ENCODE measurements at regions not wholly inside any gene's neighbourhood (a gene's known extent, or its start where the extent isn't known, plus 50 kb on each side); places are given as distances from the start of the nearest gene placed in this dataset.

DNA sequence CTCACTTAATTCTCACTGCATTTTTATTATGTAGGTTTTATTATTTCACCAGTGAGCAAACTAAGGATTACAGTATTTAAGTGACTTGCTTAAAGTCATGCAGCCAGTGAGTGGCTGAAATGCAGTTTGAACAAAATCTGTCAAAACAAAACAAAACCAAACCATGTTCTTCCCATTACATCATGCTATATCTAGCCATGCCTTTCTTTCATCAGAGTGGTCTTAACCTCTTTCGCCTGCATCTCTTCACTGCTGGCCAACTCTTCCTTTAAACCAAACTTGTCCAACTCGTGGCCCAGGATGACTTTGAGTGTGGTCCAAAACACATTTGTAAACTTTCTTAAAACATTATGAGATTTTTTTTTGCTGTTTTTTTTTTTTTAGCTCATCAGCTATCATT, 223.2 kb downstream of the PCDH7 start:
- DNase-seq: no peak

DNA sequence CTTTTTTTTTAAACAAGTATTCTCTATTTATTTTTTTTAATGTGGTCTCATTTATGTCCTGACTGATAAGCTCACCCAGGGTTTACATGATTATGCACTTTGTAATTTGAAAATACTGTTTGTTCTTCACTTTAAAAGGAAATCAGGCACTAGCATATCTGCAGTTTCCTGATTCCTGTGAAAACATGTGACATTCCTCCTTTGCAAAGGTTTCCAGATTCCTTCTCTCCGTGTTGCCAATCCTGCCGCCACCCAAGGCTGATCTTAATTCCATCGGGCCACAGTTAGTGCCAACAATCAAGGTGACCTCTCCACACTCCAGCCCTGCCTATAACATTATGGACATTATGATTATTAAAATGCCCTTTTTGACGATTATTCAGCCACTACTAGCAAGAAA, 225.4 kb downstream of the PCDH7 start:
- no peak for DNase-seq

DNA sequence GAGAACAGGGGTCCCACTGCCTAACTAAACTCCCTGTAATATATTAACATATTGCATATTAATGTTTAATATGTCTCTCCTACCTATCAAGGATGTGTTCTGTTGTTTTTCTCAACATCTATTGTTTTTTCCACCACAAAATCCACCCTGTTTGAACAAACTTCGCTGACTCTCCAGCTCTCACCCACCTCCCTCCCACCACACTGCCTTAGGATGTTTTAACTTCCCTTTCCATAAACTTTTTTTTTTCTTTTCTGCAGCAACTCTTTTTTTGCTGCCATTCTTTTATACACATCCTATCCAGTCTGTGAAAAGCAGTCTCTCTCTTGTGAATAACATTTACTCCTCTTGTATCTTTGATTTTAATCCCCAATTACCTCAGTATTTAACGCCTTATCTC, 226.1 kb downstream of the PCDH7 start:
- no peak for DNase-seq

DNA sequence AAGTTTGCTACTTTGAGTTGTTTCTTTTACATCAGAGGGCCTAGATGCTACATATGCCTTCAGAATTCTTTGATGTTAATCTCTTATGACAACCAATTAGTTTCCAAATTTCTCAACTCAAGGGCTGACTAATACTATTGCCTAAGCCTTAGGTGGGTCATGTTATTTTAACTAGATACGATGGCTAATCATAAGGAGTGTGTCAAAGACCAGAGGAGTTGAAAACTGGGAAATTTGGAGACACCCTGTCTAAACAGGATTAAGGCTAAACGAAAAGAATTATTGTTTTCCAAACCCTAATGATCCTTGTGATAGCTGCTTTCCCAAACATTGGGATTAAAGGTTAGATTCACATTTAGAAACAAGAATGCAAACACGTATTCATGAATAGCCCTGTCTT, 228.5 kb downstream of the PCDH7 start:
- no peak for DNase-seq

DNA sequence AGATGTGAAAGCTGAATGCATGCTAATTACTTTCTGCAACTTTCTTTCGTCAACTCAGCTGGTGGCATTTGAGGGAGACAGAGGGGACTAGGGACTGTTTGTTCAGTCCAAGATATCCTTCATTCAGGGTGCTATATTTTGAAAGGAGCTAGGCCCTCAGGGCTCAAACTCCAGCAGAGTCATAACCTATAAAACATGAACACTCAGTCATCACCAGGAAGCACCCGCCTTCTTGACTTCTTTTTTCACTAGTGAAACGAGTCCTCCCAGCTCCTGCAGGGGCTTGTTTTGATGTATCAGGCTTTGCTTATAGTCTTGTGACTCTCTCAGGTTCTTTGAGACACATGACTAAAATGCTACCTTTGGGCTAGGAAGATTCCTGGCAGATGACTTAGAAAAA, 230.6 kb downstream of the PCDH7 start:
- no peak for DNase-seq

DNA sequence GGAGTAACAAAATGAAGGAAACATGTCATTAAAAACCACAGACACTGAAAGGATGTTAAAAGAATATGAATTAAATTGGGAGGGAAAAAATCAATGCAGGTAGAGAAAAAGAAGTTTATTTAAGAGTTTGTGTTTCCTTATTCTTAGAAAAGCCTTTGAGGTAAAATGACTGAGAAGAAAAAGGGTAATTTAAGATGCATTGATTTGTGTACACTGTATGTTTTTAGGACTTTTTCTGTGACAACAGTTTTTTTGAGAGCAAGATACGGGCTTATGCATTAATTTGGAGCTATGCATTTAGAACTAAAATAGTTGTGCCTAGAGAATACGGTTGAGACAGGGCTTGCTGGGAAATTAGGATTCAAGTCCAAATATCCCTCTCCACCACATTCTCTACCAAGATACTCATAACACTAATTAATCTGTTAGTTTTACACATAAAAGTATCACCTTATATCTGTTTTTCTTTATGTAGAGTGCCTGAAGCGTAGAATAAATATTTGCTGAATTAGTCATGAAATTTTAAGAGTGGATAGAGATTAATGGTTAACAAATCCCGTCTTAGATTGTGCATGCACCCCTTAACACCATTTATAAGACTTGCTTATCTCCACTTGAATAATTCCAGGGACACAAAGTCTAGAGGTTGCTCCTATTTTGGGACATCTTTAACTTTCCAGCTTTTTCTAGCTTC, 232.5 kb downstream of the PCDH7 start:
- DNase-seq: no peak

DNA sequence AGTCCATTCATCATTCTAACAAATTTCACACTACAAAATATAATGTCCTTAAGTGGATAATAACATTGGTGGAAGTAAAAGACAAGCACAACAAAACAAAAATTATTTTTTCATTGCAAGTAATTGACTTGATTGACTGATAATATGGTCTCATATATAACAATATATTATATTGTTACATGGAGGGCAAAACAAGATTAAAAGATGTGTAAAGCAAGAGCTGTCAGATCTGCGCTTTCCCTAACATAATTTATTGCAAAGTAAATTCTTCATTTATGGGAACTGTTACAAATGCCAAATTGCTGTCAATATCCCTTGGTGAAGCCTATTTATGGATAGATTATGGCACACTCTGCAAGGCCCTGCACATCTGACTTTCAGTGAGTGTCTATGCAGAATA, 233.6 kb downstream of the PCDH7 start:
- no peak for DNase-seq

DNA sequence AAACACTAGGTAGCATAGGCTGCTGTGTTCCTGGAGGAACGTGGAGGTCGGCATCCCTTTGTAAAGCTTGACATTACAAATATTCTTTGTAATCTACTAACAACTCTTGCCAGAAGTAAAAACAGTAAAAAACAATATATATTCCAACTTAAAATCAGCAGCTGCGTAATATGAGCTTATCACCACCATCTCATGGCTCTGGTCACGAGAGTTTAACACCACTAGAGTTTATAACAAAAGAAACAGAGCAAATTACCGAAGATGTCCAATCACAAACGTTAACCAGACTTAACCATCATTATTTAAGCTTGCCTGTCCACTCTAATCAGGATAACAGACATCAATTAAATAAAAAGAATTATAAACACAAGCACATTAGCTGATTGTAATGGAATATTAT, 236.7 kb downstream of the PCDH7 start:
- no peak for DNase-seq

DNA sequence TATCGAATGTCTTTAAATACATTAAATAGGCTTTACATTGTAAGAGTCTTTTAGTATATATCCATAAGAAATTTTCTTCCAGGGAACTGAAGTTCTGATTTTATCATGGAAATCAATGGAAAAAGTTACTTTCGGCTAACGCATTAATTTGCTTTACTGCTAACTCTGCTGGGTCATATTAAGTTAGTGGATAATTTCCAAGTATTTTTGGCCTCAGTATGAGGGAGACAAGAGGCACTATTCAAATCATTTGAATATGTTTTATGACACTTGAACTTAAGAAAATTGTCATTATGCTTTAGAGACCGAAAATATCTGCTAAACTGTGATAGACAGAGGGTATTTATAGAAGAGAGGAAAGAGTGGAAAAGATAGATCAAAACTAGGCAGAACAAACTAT, 237.5 kb downstream of the PCDH7 start:
- DNase-seq: no peak

DNA sequence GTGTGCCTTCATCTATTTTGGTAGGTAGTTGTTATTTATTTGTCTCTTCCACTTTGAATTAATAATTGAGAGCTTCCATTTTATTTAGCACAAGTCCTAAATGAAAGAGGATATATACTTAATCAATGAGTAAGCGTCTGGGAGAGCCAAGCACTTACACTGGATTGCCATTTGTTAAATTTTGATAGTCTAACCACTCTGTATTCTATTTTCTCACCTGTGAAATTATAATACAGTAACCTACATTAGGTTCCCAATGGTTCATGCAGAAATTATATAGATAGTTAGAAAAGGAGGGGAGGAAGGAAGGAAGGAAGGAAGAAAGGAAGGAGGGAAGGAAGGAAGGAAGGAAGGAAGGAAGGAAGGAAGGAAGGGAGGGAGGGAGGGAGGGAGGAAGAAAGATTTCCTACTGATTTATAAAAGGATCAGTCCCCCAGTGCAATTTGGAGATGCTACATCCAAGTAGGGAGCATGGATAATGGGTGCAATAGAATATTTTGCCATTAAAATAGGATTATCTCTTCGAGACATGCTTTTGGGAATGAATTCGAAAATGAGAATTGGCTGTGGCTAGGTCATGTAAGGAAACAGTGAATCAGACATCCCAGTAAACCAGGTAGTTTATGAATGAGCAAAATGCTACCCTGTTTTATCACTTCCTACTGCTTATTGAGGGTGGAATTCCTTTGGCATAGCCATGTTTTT, 239.8 kb downstream of the PCDH7 start:
- DNase-seq: no peak

DNA sequence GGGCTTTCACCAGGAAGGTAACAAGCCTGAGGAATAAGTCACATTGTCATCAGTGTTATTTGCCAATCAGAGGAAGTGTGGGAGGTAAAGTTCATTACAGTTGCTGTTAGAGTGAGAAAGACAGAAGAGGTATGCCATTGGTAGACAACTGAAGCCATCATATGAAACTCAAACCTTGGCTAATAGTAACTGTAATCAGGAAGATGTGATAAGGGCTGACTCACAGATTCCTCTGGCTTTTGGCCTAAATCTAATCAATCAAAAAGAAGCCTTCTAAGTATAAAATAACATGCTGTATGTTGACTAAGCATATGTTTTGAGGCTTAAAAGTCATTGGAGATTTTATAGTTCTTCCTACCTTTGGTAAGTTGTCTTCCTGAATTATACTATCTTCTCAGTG, 242.8 kb downstream of the PCDH7 start:
- DNase-seq: no peak

DNA sequence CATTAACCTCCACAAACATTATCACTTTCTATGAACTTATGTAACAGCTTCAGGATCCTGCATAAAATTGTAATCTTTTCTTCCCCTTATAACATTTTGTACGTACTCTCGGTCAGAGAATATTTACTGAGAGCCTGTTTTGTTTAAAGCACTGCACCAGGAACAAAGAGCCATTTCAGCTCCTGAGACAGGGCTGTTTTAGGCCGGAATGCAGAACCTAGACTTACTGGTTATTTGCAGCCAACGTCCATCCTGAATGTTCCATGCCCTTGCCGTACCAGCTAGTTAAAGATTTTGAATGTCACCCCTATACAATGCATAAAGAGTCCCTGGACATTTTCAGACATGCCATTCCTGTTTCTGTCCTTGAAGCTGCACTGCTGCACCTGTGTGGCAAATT, 248.8 kb downstream of the PCDH7 start:
- DNase-seq: no peak

DNA sequence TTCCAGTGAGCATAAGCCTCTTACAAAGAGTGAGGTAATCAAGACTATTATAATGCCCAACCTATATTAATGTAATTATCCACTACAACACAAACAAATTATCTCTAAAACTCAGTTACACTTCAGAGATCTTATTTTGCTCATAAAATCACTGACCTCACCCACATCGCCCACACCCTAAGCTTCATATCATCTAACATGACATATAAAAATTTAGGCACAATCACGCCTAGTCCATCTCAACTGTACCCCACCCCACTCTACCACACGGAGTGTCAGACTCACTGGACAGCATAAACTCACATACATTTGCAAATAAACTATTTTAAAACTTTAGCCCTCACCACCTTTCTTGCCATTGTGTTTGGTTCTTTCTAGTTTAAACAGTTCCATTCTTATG, 252.4 kb downstream of the PCDH7 start:
- no peak for DNase-seq

DNA sequence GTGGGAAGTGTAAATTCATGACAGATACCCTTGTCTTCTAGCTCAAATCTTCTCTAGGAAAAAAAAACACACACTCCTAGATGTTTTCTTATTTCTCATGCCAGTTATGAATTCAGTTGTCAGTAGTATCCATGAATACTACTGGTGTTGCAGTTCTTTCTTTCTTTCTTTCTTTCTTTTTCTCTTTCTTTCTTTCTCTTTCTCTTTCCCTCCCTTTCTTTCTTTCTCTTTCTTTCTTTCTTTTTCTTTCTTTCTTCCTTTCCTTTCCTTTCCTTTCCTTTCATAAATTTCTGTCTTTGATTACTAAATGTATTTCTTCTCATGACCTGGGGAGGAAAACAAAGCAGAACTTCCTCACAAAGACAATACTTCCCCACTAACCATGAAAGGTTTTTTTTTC, 253.8 kb downstream of the PCDH7 start:
- no peak for DNase-seq

DNA sequence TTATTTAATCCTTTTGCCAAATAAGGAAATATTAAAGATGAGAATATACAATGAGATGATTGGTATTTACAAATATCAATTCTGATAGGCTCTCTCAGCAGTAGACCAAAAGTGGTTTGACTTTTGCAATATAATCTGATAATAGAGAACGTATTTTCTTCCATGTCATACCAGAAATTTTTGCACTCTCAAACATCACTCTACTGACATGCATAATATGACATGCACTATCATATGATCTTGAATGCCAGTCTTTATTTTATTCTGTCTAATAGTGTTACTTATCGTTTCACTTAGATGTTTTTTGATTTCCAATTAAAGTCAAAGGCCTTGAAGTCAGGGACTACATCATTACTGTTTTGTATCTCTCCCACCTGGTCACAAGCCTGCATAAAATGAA, 259.2 kb downstream of the PCDH7 start:
- DNase-seq: no peak

DNA sequence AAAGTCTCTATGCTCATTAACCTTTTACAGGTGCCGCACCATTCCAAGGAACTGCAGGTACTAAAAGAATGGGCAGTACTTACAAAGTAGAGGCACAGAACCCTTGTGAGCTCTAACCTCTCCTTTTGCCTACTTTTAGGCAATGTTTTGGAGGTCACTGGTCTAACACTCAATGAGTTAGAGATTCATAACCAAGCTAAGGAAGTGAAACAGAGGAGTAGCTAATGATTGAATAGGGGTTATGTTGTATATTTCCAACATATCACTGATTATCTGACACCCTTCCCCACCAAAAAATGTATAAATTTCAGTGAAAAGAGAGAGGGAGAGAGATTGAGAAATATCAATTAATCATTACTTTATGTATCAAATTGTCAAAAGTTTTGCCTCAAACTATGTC, 269.3 kb downstream of the PCDH7 start:
- DNase-seq: no peak

DNA sequence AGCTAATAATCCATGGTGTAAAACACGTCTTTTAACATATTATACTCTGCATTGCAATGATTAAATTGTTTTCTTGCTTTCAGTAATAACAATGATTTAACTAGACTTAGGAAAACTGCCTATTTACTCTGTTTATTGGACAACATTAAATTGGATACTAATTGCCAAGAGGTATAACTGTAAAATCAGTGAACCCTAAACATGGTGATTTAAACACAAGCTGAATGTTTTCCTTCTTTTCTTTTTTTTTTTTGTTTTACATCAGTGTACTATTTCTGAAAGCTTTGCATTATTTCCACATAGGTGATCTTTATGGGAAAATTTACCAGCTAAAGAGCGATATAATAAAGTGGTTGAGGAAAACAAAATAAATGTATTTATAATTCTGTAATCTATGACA, 276.7 kb downstream of the PCDH7 start:
- no peak for DNase-seq

DNA sequence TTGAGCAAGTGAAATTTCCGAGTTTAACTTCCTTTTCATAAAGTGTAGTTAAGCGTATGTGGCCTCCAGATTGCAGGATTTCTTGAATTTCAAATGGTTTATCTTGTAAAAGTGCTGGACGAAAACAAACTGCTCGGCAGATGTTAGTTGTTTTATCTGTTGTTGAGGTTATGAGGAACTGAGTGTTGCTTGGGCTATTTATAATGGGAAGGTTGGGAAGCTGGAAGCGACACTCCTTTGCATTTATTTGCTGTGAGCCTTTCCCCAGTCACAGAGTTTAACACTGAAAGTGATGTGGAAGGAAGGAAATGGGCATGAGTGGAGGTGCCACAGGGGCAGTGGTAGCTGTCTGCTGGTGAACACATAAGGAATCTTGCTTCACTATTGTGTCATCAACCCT, 284.9 kb downstream of the PCDH7 start:
- DNase-seq: no peak

DNA sequence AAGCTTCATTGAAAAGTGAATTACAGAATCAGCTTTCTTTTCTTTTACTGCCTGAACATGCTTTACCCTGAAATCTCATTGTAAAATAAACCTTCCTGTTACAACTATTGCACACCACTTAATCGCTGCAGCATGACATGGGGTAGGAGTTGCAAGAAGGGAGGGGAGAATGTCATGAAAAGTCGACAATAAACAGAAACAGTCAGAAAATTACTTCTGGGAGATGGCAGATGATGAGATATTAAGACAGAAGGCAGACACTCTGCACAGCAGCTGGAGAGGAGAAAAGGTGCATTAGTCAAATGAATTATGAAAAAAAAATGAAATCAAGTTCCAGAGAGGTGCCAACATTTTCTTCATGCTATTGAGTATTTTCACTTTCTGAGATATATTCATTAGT, 287.7 kb downstream of the PCDH7 start:
- DNase-seq: no peak

DNA sequence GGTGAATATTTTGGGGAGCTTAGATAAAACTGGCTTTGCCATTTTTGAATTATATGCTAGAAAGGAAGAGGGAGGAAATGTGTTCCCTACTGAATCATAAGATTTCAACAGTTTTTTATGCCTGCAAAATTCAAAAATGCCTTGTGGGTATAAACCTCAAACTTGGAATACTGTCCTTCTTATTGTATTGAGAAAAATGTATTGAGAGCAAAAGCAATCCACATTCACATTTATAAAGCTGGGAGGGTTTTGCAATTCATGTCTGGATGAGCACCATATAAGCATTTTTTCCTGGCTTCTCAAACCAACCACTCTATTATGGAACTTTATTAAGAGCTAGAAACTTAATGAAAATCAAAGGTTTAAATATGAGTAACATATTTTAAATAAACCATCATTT, 289.8 kb downstream of the PCDH7 start:
- no peak for DNase-seq

DNA sequence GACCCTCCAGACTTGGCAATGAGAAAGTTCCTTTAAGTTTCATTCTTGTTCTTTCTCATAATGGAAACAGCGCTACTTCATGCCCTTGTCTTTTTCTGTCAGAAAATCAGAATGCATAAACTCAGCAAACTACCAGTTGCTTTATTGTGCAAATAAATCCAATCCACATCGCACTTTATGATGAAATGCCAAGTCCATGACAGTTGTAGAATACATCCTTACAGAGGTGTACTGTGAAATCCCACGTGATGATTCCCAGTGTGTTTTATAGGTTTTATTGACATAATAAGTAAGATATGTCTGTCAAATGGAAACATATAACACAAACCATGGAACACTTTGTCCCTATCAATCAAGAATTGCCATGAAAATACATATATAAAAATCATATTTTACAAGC, 295.0 kb downstream of the PCDH7 start:
- DNase-seq: no peak

DNA sequence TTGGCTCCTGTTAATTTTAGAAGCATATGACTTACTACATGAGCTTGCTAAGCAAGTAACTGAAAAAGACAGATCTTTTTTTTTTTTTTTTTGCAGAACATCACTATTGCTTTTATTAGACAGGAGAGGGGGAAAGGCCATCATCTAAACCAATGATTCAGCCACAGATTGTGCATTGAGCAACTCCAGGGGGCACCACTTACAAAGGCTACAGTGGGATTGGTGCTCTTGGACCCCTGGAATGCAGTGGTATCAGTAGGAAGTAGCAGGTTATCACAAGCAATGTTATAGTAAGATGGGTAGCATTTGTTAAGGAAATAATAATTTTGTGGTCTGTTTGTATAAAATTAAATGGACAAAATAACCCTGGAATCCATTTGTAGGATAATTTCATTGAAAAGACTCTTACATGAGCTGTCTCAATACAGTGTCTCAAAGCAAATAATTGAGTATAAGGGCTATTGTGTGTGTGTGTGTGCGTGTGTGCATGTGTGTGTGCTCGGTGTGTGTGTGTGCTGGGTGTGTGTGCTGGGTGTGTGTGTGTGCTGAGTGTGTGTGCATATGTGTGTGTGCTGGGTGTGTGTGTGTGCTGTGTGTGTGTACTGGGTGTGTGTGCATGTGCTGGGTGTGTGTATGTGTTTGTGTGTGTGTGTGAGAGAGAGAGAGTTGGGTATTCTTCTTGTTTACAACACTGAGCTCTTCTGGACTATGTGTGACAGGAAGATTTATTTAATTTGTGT, 296.3 kb downstream of the PCDH7 start:
- DNase-seq: no peak

DNA sequence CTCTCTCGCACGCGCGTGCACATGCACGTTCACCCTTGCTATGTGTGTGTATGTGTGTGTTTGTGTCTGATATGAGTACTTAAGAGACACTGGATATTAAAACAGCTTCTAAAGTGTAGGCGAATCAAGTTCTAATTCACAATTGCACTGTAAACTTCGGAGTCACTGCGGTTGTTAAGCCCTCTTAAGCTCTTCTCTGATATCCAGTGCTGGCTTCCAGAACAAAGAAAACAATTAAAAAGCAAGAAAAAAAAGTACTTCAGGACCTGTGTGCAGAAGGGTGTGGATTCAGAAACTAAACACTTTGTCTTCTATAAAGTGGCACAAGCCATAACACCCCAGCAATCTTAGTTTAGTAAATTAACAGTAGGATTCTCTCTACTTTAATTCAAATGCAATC, 300.2 kb downstream of the PCDH7 start:
- no peak for DNase-seq

DNA sequence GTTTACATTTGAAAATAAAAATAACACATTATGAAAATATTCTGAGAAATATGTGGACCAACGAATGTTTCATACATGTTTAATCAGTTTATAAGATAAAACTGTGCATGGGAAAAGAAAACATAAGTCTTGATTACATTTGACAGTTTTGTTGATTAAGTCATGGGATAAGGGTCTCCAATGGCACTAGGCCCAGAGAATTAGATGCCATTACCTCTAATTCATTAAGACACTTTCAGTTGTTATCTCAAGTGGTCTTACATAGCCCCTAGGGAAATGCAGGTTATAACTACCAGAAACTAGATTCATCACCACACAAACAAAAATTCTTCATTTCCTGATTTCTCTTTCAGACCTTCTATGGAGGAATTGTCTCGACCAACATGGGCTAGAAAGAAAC, 300.8 kb downstream of the PCDH7 start:
- no peak for DNase-seq
